ENCODE measurements at regions not wholly inside any gene's neighbourhood (a gene's known extent, or its start where the extent isn't known, plus 50 kb on each side); places are given as distances from the start of the nearest gene placed in this dataset.

GRCh38 chr12:131196220-131196619 lies 242.5 kb downstream of the ADGRD1 start:
- no peak overlapping the region for H2BK120ac ChIP-seq (replicated peaks; ENCODE audit: low read depth, low read length)
- no peaks in the 10 kb centered on the region for H3K79me1 ChIP-seq (ENCODE audit: low read depth, low read length)
- POLR2A ChIA-PET (ENCODE audit: partially characterized antibody): no interaction called here
- H3K23ac ChIP-seq (ENCODE audit: insufficient read length): no peak overlapping the region
- H2BK5ac ChIP-seq (ENCODE audit: low read depth, low read length): no peak overlapping the region
- H3K9me3 ChIP-seq (ENCODE audit: insufficient read depth in 2 of 2, low read depth in 1 of 2, low read length in 1 of 2): peaks cover 3 to 10% of the 10 kb centered on the region in 2 experiments; a peak in 2 of 4 replicates
- no peak overlapping the region for H3K56ac ChIP-seq (replicated peaks; ENCODE audit: insufficient read length, low read depth, low read length)
- H3K4me1 ChIP-seq (replicated peaks in 1 of 4; ENCODE audit: control insufficient read depth in 3 of 4, insufficient read depth in 4 of 4, low read length in 3 of 4): no peaks in the 10 kb centered on the region
- H3K79me2 ChIP-seq (ENCODE audit: control insufficient read depth in 1 of 2, insufficient read depth in 2 of 2, low read length in 2 of 2): no peaks in the 10 kb centered on the region
- CTCF ChIA-PET (ENCODE audit: partially characterized antibody): no interaction called here
- no peak overlapping the region for H4K8ac ChIP-seq (ENCODE audit: extremely low read depth, insufficient read depth, low read length)
- DNase-seq (ENCODE audit: low read depth in 1 of 2, low spot score in 2 of 2) (no peak), FAIRE-seq (no peak)
- no peak overlapping the region for H2AFZ ChIP-seq (ENCODE audit: low read length)
- 74% methylated on average over 4 of the region's 4 CpGs; no CpG with 5 or more reads in 1 of the 2 experiments for WGBS, 2 experiments (ENCODE audit: extremely low coverage in 1 of 2, insufficient coverage in 1 of 2, insufficient read length in 1 of 2, insufficient replicate concordance in 2 of 2, low coverage in 1 of 2, low lambda C conversion rate in 2 of 2, missing lambda C conversion rate in 1 of 2)
- no peak overlapping the region for H4K91ac ChIP-seq (replicated peaks; ENCODE audit: insufficient read length, low read length)
- H3K27me3 ChIP-seq (replicated peaks in 1 of 4; ENCODE audit: control insufficient read depth in 3 of 4, extremely low read depth in 1 of 4, insufficient read depth in 3 of 4, low read length in 3 of 4): no peaks in the 10 kb centered on the region; a peak in 1 of 7 replicates
- H3K4ac ChIP-seq (replicated peaks; ENCODE audit: insufficient read length, low read depth, low read length): no peak overlapping the region
- no peak overlapping the region for H3K18ac ChIP-seq (ENCODE audit: extremely low read depth, low read length)
- no peak overlapping the region for H2AK5ac ChIP-seq (ENCODE audit: low read depth, low read length)
- no peak overlapping the region for H4K5ac ChIP-seq (ENCODE audit: insufficient read length, low read depth, low read length)
- H2BK12ac ChIP-seq (ENCODE audit: low read depth, low read length): no peak overlapping the region
- no peak for TF ChIP-seq TBP (IDR thresholded peaks at IDR 0.05; ENCODE audit: low read depth, low read length)
- no peak overlapping the region for H3K14ac ChIP-seq (ENCODE audit: insufficient read length)
- peaks cover 8% of the 10 kb centered on the region; the same call in 1 of the 2 replicates for H3K23me2 ChIP-seq (ENCODE audit: low read depth, low read length)
- no peak overlapping the region for H3K4me3 ChIP-seq (ENCODE audit: extremely low read depth in 1 of 4, insufficient read depth in 2 of 4, low read depth in 3 of 4, low read length in 4 of 4)
- H2BK15ac ChIP-seq (ENCODE audit: low read length): no peak overlapping the region
- peaks cover 0 to 5% of the 10 kb centered on the region in 2 experiments for H4K20me1 ChIP-seq (replicated peaks in 1 of 2; ENCODE audit: control insufficient read depth in 1 of 2, insufficient read depth in 2 of 2, low read length in 2 of 2)
- no peaks in the 10 kb centered on the region for H3K36me3 ChIP-seq (ENCODE audit: control insufficient read depth in 2 of 4, insufficient read depth in 4 of 4, low read length in 3 of 4)
- H3K9ac ChIP-seq (replicated peaks in 1 of 4; ENCODE audit: extremely low read depth in 1 of 4, low read depth in 3 of 4, low read length in 3 of 4): no peak overlapping the region
- no peak overlapping the region for H2BK20ac ChIP-seq (ENCODE audit: low read length)
- H3K4me2 ChIP-seq (ENCODE audit: insufficient read depth in 1 of 2, low read depth in 2 of 2, low read length in 2 of 2): no peak overlapping the region
- no peak overlapping the region for H3K27ac ChIP-seq (ENCODE audit: low read depth, low read length)

Data from H1 (cell line).